Embryonic facial prominence (tissue), 1 donor: ENCODE measurements at regions not wholly inside any gene's neighbourhood (a gene's known extent, or its start where the extent isn't known, plus 50 kb on each side); places are given as distances from the start of the nearest gene placed in this dataset.
"Not testable (repeated sequence)": the region's sequence is repeated elsewhere in the genome, so short reads cannot be mapped to it uniquely, and the experiment has no call there.

Experiments used
- DNase-seq: peaks from one replicate; pipeline ENCODE4 v3.0.0-alpha.2; 2016; ENCODE audit errors: extremely low spot score

GRCh38 chr3:73228000-73228399, 166.5 kb downstream of the EBLN2 start:
- DNase-seq, result no peak

DNA sequence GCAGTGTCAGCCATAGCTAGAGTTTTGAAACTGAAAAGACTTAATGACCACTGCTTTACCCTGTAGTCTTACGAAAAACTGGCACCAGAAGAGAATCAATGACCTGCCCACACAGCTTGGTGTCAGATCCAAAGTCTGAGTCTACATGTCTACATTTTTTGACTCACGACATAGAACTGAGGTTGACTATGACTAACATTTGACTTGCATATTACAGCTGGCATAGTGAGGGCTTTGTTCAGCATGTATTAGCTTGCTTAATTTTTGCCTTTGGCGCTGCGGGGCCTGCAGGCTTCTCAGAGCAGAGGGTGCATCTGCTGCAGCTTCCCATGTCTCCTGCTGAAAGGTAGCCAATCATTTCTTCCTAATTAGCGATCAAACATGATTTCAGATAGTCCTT, 167.0 kb downstream of the EBLN2 start:
- no peak for DNase-seq

DNA sequence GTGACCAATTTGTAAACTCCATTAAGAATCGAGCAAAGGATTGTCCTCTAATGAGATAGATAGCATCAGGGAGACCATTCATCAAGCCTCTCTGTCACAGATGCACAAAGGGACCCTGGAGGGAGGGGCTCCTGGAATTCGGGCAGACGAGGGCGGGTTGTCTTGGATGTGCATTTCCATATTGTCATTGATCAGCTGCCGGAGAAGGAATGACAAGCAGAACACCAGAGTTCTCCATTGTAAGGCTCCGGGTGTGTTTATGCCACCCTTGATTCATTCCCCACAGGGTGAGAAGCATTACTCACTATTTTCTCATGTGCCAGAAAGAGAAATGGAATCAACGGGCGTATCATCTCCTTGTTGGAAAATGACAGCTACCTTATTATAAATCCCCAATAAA, 167.5 kb downstream of the EBLN2 start:
- DNase-seq, result no peak

DNA sequence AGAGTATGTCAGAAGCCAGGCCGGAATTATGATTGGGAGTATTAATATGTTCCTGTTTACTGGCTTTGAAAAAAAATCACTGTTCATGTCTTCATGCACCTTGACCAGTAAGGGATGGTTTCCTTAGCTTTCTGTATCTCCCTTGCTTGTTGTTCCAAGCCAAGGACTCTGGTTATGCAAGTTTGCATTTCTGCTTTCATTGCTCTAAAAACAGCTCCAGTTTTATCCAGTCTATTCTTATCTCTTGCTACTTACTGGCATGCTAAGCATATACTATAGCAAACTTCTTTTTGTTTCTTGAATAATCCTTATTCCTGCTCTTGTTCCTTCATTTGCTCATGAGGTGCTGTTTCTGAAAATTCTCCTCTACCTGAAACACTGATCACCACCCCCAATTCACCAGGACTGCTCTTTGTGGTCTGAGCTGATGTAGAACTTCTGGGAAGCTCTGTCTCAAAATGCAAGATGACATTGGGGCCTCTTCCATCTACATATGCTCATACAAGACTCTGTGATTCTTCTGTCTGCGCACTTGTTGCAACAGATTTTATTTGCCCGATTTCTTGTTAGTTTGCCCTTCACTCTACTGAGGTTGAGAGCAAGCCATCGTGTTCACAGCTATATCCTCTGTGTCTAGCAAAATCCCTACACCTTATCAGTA, 173.0 kb downstream of the EBLN2 start:
- DNase-seq, result no peak

- no peak for DNase-seq
Observed at GRCh38 chr3:73235768-73236167, 174.3 kb downstream of the EBLN2 start.

- DNase-seq, result no peak
Observed at GRCh38 chr3:73236867-73237266, 175.4 kb downstream of the EBLN2 start.

DNA sequence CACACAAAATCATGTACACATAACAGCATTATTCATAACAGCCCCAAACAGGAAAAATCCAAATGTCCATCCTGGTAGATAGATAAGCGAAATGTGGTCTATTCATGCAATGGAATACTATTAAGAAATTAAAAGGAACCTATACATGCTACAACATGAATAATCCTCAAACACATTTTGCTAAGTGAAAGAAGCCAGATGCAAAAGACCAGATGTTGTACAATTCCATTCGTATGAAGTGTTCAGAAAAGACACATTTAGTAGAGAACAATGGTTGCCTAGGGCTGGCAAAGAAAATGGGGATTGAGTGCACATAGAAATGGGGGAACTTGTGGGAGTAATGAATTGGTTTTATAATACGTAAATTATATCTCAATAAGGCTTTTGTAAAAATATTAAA, 182.3 kb downstream of the EBLN2 start:
- no peak for DNase-seq

- DNase-seq, result no peak
Observed at GRCh38 chr3:73245459-73245858, 184.0 kb downstream of the EBLN2 start.

DNA sequence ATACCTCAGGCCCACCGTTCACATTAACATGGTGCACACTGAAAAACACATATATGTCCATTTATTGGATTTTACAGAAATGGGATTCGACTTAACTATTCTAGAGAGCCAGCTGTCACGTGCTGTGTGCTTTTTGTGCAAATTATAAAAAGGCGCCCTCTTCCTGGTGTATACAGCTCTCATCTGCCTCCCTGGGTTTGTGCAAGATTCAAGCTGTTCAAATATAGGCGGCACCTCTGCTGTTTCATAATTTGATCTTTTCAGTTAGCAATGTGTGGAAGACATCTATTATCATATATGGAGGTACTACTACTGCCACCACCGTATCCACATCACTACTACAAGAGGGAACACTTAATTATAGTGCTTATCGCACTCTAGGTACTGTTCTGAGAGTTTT, 187.6 kb downstream of the EBLN2 start:
- DNase-seq, result no peak

GRCh38 chr3:73254062-73254461, 192.6 kb downstream of the EBLN2 start:
- no peak for DNase-seq

DNA sequence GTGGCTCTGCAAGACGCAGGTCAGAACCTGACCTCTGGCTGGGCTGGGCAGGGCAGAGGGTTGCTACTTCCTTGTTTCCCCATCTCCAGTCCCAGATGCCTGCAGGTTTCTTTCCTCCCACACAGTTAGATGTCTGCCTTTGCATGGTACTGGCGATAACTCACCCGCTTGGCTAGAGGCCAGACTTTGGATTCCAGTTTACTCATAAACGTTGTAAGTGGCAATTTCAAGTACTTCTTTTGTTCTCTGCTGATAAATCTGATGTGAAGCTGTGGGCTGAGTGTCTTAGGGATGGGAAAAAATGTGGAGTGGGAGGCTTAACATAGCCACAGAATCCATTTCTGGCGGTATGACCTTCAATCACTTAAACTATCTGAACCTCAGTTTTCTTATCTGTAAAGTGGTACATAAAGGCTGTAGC, 194.2 kb downstream of the EBLN2 start:
- DNase-seq, result no peak

- DNase-seq, result no peak
Observed at GRCh38 chr3:73257186-73257585, 195.7 kb downstream of the EBLN2 start.

DNA sequence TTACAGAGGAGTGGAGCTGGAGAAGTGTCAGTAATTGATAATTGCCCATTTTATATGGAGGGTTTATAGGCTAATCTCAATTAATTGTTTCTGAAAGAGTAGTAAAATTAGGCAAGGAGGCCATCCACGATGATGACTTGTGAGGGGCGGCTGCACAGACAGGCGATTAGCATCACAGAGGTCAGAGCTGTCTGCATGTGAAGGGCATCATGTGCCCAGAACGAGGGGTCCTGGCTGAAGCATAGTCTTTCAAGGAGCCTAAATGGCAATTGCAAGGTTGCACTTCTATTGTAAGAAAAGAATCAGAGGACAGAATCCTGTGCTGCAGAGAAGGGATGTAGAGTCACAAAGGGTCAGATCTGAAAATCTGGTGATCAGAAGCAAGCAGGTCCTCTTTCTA, 196.6 kb downstream of the EBLN2 start:
- no peak for DNase-seq

DNA sequence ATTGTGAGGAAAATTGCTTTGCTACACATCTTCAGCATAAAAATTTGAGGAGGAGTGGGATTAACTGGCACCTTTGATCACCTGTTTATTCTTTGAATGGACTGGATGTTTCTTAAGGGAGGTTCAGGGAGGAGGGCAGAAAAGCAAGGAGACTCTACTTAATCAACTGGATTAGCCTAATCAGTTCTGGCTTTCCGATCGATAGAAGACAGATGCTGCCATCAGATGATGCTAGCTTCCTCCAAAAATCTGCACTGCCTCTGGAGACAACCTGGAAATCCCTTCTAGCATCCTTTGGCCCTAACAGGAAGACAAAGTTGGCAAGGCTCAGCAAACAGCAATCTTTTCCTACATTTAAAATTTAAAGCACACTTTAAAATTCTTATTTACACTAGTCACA, 197.8 kb downstream of the EBLN2 start:
- DNase-seq, result no peak

DNA sequence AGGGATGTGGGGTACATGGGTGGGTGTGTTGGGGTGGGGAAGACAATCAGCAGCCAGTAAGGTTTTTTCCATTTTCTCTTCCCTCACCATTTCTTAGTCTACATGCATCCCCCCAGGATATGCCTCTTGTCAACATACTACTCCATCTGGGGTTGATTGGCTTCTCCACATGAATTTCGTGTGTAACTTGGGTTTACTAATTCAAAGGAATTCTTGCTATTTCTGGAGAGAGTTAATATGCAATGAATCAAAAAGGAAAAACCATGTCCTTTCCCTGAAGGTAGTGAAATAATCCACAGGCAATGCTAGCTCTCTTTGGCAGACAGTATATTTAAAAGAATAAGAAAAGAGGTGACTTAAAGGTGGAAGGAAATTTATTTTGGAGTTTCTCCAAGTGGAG, 198.4 kb downstream of the EBLN2 start:
- DNase-seq, result peak; percentile 24

DNA sequence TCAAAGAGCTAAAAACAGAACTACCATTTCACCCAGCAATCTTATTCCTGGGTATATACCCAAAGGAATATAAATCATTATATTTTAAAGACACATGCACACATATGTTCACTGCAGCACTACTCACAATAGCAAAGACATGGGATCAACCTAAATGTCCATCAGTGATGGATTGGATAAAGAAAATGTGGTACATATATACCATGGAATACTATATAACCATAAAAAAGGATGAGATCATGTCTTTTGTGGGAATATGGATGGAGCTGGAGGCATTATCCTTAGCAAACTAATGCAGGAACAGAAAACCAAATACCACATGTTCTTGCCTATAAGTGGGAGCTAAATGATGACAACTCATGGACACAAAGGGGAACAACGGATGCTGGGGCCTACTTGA, 205.1 kb downstream of the EBLN2 start:
- not testable (repeated sequence) for DNase-seq

DNA sequence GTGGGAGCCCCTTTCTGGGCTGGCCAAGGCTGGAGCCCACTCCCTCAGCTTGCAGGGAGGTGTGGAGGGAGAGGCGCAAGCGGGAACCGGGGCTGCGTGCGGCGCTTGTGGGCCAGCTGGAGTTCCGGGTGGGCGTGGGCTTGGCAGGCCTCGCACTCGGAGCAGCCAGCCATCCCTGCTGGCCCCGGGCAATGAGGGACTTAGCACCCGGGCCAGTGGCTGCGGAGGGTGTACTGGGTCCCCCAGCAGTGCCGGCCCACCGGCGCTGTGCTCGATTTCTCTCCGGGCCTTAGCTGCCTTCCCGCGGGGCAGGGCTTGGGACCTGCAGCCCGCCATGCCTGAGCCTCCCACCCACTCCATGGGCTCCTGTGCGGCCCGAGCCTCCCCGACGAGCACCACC, 207.7 kb downstream of the EBLN2 start:
- DNase-seq, result not testable (repeated sequence)

- no peak for DNase-seq
Observed at GRCh38 chr3:73270839-73271483, 209.5 kb downstream of the EBLN2 start.

DNA sequence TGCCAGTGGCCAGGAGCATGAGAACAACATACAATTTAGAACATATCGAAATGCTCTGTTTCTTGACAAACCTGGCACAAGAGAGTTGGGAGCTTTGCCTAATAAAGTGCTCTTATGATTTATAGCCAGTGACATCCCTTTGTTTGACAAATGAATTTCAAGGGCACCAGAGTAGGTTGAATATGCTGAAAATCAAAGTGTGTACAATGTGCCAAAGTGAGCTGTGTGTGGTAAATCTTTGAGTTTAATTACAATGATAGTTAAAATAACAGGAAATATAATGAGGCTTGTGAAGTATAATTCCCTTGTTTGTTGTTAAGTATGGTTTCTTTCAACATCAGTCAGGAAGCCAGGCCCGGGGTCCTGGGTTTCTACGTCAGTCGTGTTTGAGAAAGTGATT, 211.9 kb downstream of the EBLN2 start:
- DNase-seq, result no peak

- no peak for DNase-seq
Observed at GRCh38 chr3:73280746-73281145, 219.3 kb downstream of the EBLN2 start.

DNA sequence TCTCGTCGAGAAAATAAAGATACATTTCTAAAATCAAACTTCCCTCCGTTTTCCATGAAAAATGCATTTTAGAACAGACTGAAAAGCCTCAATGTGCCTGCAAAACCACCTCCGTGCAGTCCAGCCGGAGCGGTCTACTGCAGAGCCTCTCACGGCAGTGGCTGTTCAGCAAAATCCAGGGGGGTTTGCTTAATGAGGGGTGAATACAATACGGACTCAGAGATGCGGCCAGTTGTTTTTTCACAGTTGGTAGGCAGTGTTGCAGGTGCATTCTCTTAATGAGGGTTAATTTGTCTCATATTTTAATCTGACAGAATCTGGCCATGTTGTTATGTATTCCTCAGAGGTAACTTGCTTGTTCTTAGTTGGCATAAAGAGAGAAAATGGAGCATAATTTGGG, 223.0 kb downstream of the EBLN2 start:
- DNase-seq, result no peak

DNA sequence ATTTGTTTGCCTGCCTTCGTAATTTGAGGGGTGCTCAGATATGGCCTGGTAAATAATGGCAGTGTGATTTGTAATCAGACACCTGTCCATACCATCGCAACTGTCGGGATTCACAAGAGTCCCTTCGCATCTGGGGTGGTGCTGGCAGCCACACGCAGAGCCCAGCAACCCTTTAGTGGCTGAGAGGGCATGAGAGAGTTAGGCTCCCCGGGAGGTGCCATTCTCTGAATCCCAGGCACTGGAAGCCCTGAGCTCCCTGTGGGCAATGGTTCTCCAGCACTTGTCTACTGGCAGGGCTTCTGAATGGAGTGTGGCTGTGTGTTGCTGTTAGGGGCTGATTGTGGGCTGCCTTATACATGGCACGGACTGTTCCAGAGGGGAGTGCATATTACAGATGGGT, 230.1 kb downstream of the EBLN2 start:
- DNase-seq, result no peak

GRCh38 chr3:73292220-73292619, 230.8 kb downstream of the EBLN2 start:
- no peak for DNase-seq

DNA sequence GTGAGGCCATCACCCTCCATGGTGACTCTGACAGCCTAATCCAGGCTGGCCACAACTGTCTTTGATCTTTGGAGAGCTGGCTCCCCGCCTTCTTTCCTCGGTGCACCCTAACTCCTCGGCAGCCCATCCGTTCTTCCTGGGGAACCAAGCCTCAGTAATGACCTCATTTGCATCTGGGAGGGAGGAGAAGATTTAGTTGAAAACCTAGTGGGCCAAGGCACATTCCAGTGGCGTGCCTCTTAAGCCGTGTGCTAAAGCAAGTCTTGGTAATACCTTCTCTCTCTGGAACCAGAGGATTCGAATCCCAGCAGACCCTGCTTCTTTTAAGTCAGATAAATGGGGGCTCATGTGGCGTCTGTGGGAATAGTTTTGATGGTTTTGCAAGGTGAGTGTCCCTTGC, 233.1 kb downstream of the EBLN2 start:
- DNase-seq, result no peak
